ENCODE measurements at regions not wholly inside any gene's neighbourhood (a gene's known extent, or its start where the extent isn't known, plus 50 kb on each side); places are given as distances from the start of the nearest gene placed in this dataset.

GRCh38 chr5:142396436-142397038, 71.7 kb upstream of the SPRY4 start:
- TF ChIP-seq CTCF (IDR thresholded peaks at IDR 0.05; ENCODE audit: poor library complexity, severe bottlenecking) = no peak
- no peak for TF ChIP-seq RAD21 (conservative IDR thresholded peaks at IDR 0.05)
- no peak for TF ChIP-seq POLR2AphosphoS5 (IDR thresholded peaks at IDR 0.05)
- no peak for TF ChIP-seq EZH2 (IDR thresholded peaks at IDR 0.05; ENCODE audit: borderline replicate concordance, insufficient read depth, low read length, poor library complexity, severe bottlenecking)

Measured in neural cell (in vitro differentiated cells).